ENCODE measurements at regions not wholly inside any gene's neighbourhood (a gene's known extent, or its start where the extent isn't known, plus 50 kb on each side); places are given as distances from the start of the nearest gene placed in this dataset.

- Histone ChIP-seq H3K56ac (ENCODE audit: extremely low read depth, insufficient read depth, low read length) (no peak overlapping the region), H2BK15ac (ENCODE audit: low read depth, low read length) (no peak overlapping the region), H3K4me1 (ENCODE audit: control insufficient read depth, insufficient read depth, low read length) (no peaks in the 10 kb centered on the region), H3K4me3 (ENCODE audit: insufficient read depth, low read depth, low read length) (no peak overlapping the region), H2BK20ac (ENCODE audit: low read depth, low read length) (no peak overlapping the region), H4K5ac (ENCODE audit: low read depth, low read length) (no peak overlapping the region), H2AK5ac (ENCODE audit: low read depth, low read length) (no peak overlapping the region), H4K20me1 (ENCODE audit: insufficient read depth, low read length) (no peaks in the 10 kb centered on the region), H3K9me1 (ENCODE audit: insufficient read depth, low read length) (no peaks in the 10 kb centered on the region), H3K27ac (ENCODE audit: insufficient read depth, low read length) (no peak overlapping the region), H3K18ac (ENCODE audit: low read depth, low read length) (no peak overlapping the region), H2BK5ac (ENCODE audit: low read depth, low read length, poor library complexity, severe bottlenecking) (no peak overlapping the region), H3K4ac (ENCODE audit: low read depth, low read length) (no peak overlapping the region), H3K9me3 (ENCODE audit: control insufficient read depth, insufficient read depth, low read length) (no peaks in the 10 kb centered on the region), H3K27me3 (ENCODE audit: control insufficient read depth, insufficient read depth, low read length) (peaks cover 6% of the 10 kb centered on the region), H3K14ac (replicated peaks; ENCODE audit: low read depth, low read length) (no peak overlapping the region), H4K91ac (ENCODE audit: insufficient read depth, low read depth, low read length) (no peak overlapping the region), H3K79me1 (ENCODE audit: low read depth in 1 of 2, low read length in 2 of 2) (no peaks in the 10 kb centered on the region), H2BK120ac (ENCODE audit: low read depth, low read length) (no peak overlapping the region), H2AFZ (replicated peaks; ENCODE audit: low read length, poor library complexity) (no peak overlapping the region), H2AK9ac (replicated peaks; ENCODE audit: low read depth, low read length, poor library complexity) (no peak overlapping the region), H3K36me3 (ENCODE audit: control insufficient read depth, insufficient read depth, low read length) (no peaks in the 10 kb centered on the region), H4K8ac (ENCODE audit: low read depth in 2 of 2, low read length in 2 of 2) (no peak overlapping the region), H3K9ac (ENCODE audit: low read depth, low read length) (no peak overlapping the region), H3K23ac (ENCODE audit: low read depth, low read length) (no peak overlapping the region), H3K4me2 (ENCODE audit: low read depth, low read length) (no peak overlapping the region)
- ChIA-PET POLR2A (ENCODE audit: unreplicated experiment) (no interaction called here), CTCF (no interaction called here)
- no peak for DNase-seq
- ATAC-seq (ENCODE audit: low read depth), result no peak
- dilution Hi-C loops (cut with HindIII; ENCODE audit: low sequenced_read_pairs, unreplicated experiment) (no loop called here), in situ Hi-C loops (cut with MboI; ENCODE audit: low sequenced_read_pairs) (no loop called here), intact Hi-C loops (cut with micrococcal nuclease) (no loop called here)
- BruUV-seq (replicated peaks), result no TSS peak
- TF ChIP-seq USF2 (IDR thresholded peaks at IDR 0.05; ENCODE audit: low read depth, low read length) (no peak), CEBPB (IDR thresholded peaks at IDR 0.05; ENCODE audit: low read depth, low read length) (no peak), FOS (IDR thresholded peaks at IDR 0.05; ENCODE audit: low read depth, low read length) (no peak), RFX5 (IDR thresholded peaks at IDR 0.05; ENCODE audit: low read depth, low read length) (no peak), ELK1 (IDR thresholded peaks at IDR 0.05; ENCODE audit: borderline replicate concordance, low read depth, low read length) (no peak), SMC3 (IDR thresholded peaks at IDR 0.05; ENCODE audit: low read depth, low read length) (no peak), MAFK (IDR thresholded peaks at IDR 0.05; ENCODE audit: low read depth, low read length) (no peak), RAD21 (IDR thresholded peaks at IDR 0.05; ENCODE audit: low read length) (no peak), CTCF (conservative IDR thresholded peaks at IDR 0.05; ENCODE audit: low read depth, low read length) (no peak), CHD1 (IDR thresholded peaks at IDR 0.05; ENCODE audit: low read depth, low read length) (no peak), POLR2A (IDR thresholded peaks at IDR 0.05; ENCODE audit: low read depth, low read length) (no peak), NFE2L2 (IDR thresholded peaks at IDR 0.05; ENCODE audit: low read depth, low read length) (no peak), RCOR1 (IDR thresholded peaks at IDR 0.05; ENCODE audit: insufficient replicate concordance, low read length) (no peak), BHLHE40 (IDR thresholded peaks at IDR 0.05; ENCODE audit: low read depth, low read length) (no peak), MAZ (IDR thresholded peaks at IDR 0.05; ENCODE audit: borderline replicate concordance, low read depth, low read length) (no peak)
- WGBS, 2 experiments (ENCODE audit: extremely low coverage in 2 of 2, insufficient read length in 1 of 2), result 40% methylated on average over 3 of the region's 7 CpGs; no CpG with 5 or more reads in 1 of the 2 experiments
Measured at GRCh38 chr11:45341372-45341771, 55.2 kb upstream of the SYT13 start.

Data from IMR-90 (cell line).